NT2/D1 (cell line): ENCODE measurements at regions not wholly inside any gene's neighbourhood (a gene's known extent, or its start where the extent isn't known, plus 50 kb on each side); places are given as distances from the start of the nearest gene placed in this dataset.

Source experiments
- SUZ12 ChIP-seq: IDR thresholded peaks from 2 replicates; pipeline ENCODE4 v1.6.1; 2011; ENCODE audit not compliant: insufficient read length, insufficient read depth; ENCODE audit errors: extremely low read depth
- YY1 ChIP-seq: IDR thresholded peaks from 2 replicates; pipeline ENCODE4 v1.6.1; 2011; ENCODE audit not compliant: insufficient read length, insufficient read depth
- ZNF274 ChIP-seq: IDR thresholded peaks from 2 replicates; pipeline ENCODE4 v1.6.1; 2011; ENCODE audit warnings: mild to moderate bottlenecking, low read depth, low read length

- TF ChIP-seq ZNF274 = no peak
- TF ChIP-seq YY1 = no peak
- no peak for TF ChIP-seq SUZ12
These were observed 80.2 kb downstream of the TMEM47 start for GRCh38 chrX:34576864-34577263.
